SK-N-SH (cell line): ENCODE measurements at regions not wholly inside any gene's neighbourhood (a gene's known extent, or its start where the extent isn't known, plus 50 kb on each side); places are given as distances from the start of the nearest gene placed in this dataset.

Experiments
- CTCF ChIA-PET: fragments of 300-600, 350-600 bp; formaldehyde crosslinking; extraction: SDS; loops from one replicate; lab custom pipeline; 2021; lab: Yijun Ruan, JAX
- POLR2A ChIA-PET: fragments of 350-600 bp; sonication (Branson Sonifier 250); formaldehyde crosslinking; extraction: SDS; loops from one replicate; lab custom pipeline; 2020; ENCODE audit warnings: antibody characterized with exemption, inconsistent platforms; lab: Yijun Ruan, JAX
- DNase-seq: peaks from one replicate; pipeline ENCODE4 v3.0.0; 2012
- H2AFZ ChIP-seq: fragments of 200-600 bp; sonication (generic); 2 replicates; pipeline ENCODE4 v1.8.1; 2016; ENCODE audit warnings: antibody characterized with exemption, mild to moderate bottlenecking, low read depth
- H3F3A ChIP-seq: fragments of 200-600 bp; sonication (generic); replicated peaks from 2 replicates; pipeline ENCODE3; 2016; ENCODE audit warnings: antibody characterized with exemption, mild to moderate bottlenecking; ENCODE audit not compliant: insufficient read depth
- H3K27ac ChIP-seq, 2 experiments: fragments of 200-500 bp in 1 of 2; fragments of 200-600 bp in 1 of 2; sonication (Bioruptor generic) in 1 of 2; sonication (generic), shearing (Covaris generic) in 1 of 2; 2 replicates each; pipeline versions ENCODE4 v1.5.1 to v1.6.1; 2014 to 2016; ENCODE audit warnings: low read depth in 2 of 2, inconsistent platforms in 1 of 2, low read length in 1 of 2, mild to moderate bottlenecking in 1 of 2, mixed read lengths in 1 of 2
- H3K27me3 ChIP-seq: fragments of 200-600 bp; sonication (generic), shearing (Covaris generic); 2 replicates; pipeline ENCODE4 v1.6.1; 2016; ENCODE audit warnings: mixed run types; ENCODE audit not compliant: insufficient read depth
- H3K36me3 ChIP-seq, 2 experiments: fragments of 200-500 bp in 1 of 2; fragments of 200-600 bp in 1 of 2; sonication (Bioruptor generic) in 1 of 2; sonication (generic) in 1 of 2; replicated peaks in 1 of 2; 2 replicates each; pipeline versions ENCODE3 to v1.5.1; 2014 to 2016; ENCODE audit warnings: low read length in 1 of 2, mild to moderate bottlenecking in 1 of 2; ENCODE audit not compliant: insufficient read depth in 2 of 2, control insufficient read depth in 1 of 2
- H3K4me1 ChIP-seq, 2 experiments: fragments of 200-500 bp in 1 of 2; fragments of 200-600 bp in 1 of 2; sonication (Bioruptor generic) in 1 of 2; sonication (generic), shearing (Covaris generic) in 1 of 2; 2 replicates each; pipeline versions ENCODE4 v1.5.1 to v1.6.1; 2014 to 2016; ENCODE audit warnings: low read depth in 1 of 2, low read length in 1 of 2, mixed run types in 1 of 2; ENCODE audit not compliant: insufficient read depth in 2 of 2, control insufficient read depth in 1 of 2
- H3K4me2 ChIP-seq: fragments of 200-600 bp; sonication (generic), shearing (Covaris generic); 2 replicates; pipeline ENCODE4 v1.6.1; 2017; ENCODE audit warnings: mixed run types
- H3K4me3 ChIP-seq, 2 experiments: fragments of 200-500 bp in 1 of 2; fragments of 200-600 bp in 1 of 2; sonication (Bioruptor generic) in 1 of 2; sonication (generic), shearing (Covaris generic) in 1 of 2; 2 replicates each; pipeline versions ENCODE4 v1.5.1 to v1.8.1; 2014 to 2016; ENCODE audit warnings: low read depth in 2 of 2, inconsistent platforms in 1 of 2, low read length in 1 of 2, mild to moderate bottlenecking in 1 of 2, mixed read lengths in 1 of 2, moderate library complexity in 1 of 2
- H3K79me2 ChIP-seq: fragments of 200-600 bp; sonication (generic); 2 replicates; pipeline ENCODE4 v1.8.1; 2017; ENCODE audit warnings: mild to moderate bottlenecking; ENCODE audit not compliant: insufficient read depth
- H3K9ac ChIP-seq: fragments of 200-600 bp; sonication (generic); 2 replicates; pipeline ENCODE4 v1.6.1; 2017; ENCODE audit warnings: mixed run types
- H3K9me2 ChIP-seq: fragments of 200-600 bp; sonication (generic); 2 replicates; pipeline ENCODE4 v1.6.1; 2017; ENCODE audit warnings: mixed run types
- H3K9me3 ChIP-seq: fragments of 200-600 bp; sonication (generic); 2 replicates; pipeline ENCODE4 v1.6.1; 2017; ENCODE audit warnings: mixed run types, mild to moderate bottlenecking, moderate library complexity
- H4K20me1 ChIP-seq: fragments of 200-600 bp; sonication (generic); 2 replicates; pipeline ENCODE4 v1.6.1; 2017; ENCODE audit warnings: mild to moderate bottlenecking, mixed run types; ENCODE audit not compliant: insufficient read depth
- CHD2 ChIP-seq: fragments of 150-350 bp; IDR thresholded peaks from 2 replicates; pipeline ENCODE4 v1.6.1; 2018; ENCODE audit warnings: low read length; ENCODE audit not compliant: partially characterized antibody
- CTCF ChIP-seq: fragments of 200-600 bp; sonication (generic); IDR thresholded peaks from 2 replicates; pipeline ENCODE4 v1.6.1; 2017; ENCODE audit warnings: antibody characterized with exemption, mild to moderate bottlenecking, moderate library complexity
- FOSL2 ChIP-seq: IDR thresholded peaks from 2 replicates; pipeline ENCODE4 v1.4.0; 2012; ENCODE audit warnings: low read depth, mild to moderate bottlenecking, moderate library complexity, borderline replicate concordance
- GATA2 ChIP-seq: sonication (generic); formaldehyde crosslinking; IDR thresholded peaks from 2 replicates; pipeline ENCODE4 v1.5.0; 2020; ENCODE audit warnings: mild to moderate bottlenecking, missing genetic modification reagents
- IRF3 ChIP-seq: fragments of 150-350 bp; IDR thresholded peaks from 2 replicates; pipeline ENCODE4 v1.6.1; 2016; ENCODE audit warnings: mild to moderate bottlenecking, low read depth, low read length
- JUND ChIP-seq: IDR thresholded peaks from 2 replicates; pipeline ENCODE4 v1.4.0; 2012
- MEF2A ChIP-seq: IDR thresholded peaks from 2 replicates; pipeline ENCODE4 v1.4.0; 2012; ENCODE audit warnings: low read depth, borderline replicate concordance
- MXI1 ChIP-seq: IDR thresholded peaks from 2 replicates; pipeline ENCODE4 v1.6.1; 2012; ENCODE audit warnings: mild to moderate bottlenecking, low read depth, low read length, improper control_type of control experiment
- NRF1 ChIP-seq: IDR thresholded peaks from 2 replicates; pipeline ENCODE4 v1.6.1; 2012; ENCODE audit warnings: low read depth, mild to moderate bottlenecking, low read length
- POLR2AphosphoS5 ChIP-seq: IDR thresholded peaks from 2 replicates; pipeline ENCODE4 v1.6.1; 2012; ENCODE audit warnings: low read depth, low read length
- REST ChIP-seq: IDR thresholded peaks from 2 replicates; pipeline ENCODE4 v1.6.1; 2012; ENCODE audit warnings: mild to moderate bottlenecking, low read depth, low read length, moderate library complexity
- RFX5 ChIP-seq: IDR thresholded peaks from 2 replicates; pipeline ENCODE4 v1.6.1; 2012; ENCODE audit warnings: mild to moderate bottlenecking, improper control_type of control experiment, low read length
- RXRA ChIP-seq: IDR thresholded peaks from 2 replicates; pipeline ENCODE4 v1.4.0; 2012; ENCODE audit warnings: low read depth, mild to moderate bottlenecking, borderline replicate concordance
- TAF1 ChIP-seq: IDR thresholded peaks from 2 replicates; pipeline ENCODE4 v1.6.1; 2012; ENCODE audit warnings: low read depth, mild to moderate bottlenecking, low read length, moderate library complexity, borderline replicate concordance
- USF1 ChIP-seq: IDR thresholded peaks from 2 replicates; pipeline ENCODE4 v1.4.0; 2012; ENCODE audit warnings: low read depth, borderline replicate concordance
- USF2 ChIP-seq: fragments of 150-350 bp; IDR thresholded peaks from 2 replicates; pipeline ENCODE4 v1.6.1; 2017; ENCODE audit warnings: antibody characterized with exemption, low read length, low read depth, borderline replicate concordance
- YY1 ChIP-seq: IDR thresholded peaks from 2 replicates; pipeline ENCODE4 v1.4.0; 2012; ENCODE audit warnings: low read depth, mild to moderate bottlenecking
- ZBTB33 ChIP-seq: IDR thresholded peaks from 2 replicates; pipeline ENCODE4 v1.4.0; 2012; ENCODE audit warnings: low read depth, borderline replicate concordance
- WGBS: methylation state at CpG from one replicate; pipeline ENCODE4 v1.1.6; 2017; ENCODE audit warnings: low lambda C conversion rate; 5-methylcytosine and 5-hydroxymethylcytosine counted together

GRCh38 chr17:36842963-36843558 is 94.2 kb upstream of the LHX1 start (continued):
- TF ChIP-seq IRF3 (no peak), TAF1 (no peak)

- 0 out of 2 replicates have a peak, but pooled peaks cover 4% of the 10 kb centered on the region for H3K27me3 ChIP-seq
- no peaks in the 10 kb centered on the region for H3F3A ChIP-seq
- POLR2A ChIA-PET: interaction anchor here (0.7 kb wide), 1 partner anchor 310 kb away, joined by 5 read pairs; no protein-coding TSS in a partner anchor
- no peaks in the 10 kb centered on the region; a peak in 1 of 4 replicates for H3K4me1 ChIP-seq
- no peak for DNase-seq
- CTCF ChIA-PET: interaction anchor here (0.7 kb wide), 2 partner anchors 96 to 138 kb away, joined by 3 read pairs; no protein-coding TSS in a partner anchor
- no peaks in the 10 kb centered on the region for H3K36me3 ChIP-seq
- no peaks in the 10 kb centered on the region for H3K9me3 ChIP-seq
- H3K9ac ChIP-seq: no peak overlapping the region
- no peaks in the 10 kb centered on the region for H3K79me2 ChIP-seq
- H3K4me2 ChIP-seq: no peak overlapping the region
- H3K27ac ChIP-seq: no peak overlapping the region
- no peaks in the 10 kb centered on the region for H3K9me2 ChIP-seq
- WGBS: 75% methylated on average over 2 of the region's 2 CpGs
- H2AFZ ChIP-seq: no peak overlapping the region
- no peaks in the 10 kb centered on the region for H4K20me1 ChIP-seq
- no peak overlapping the region for H3K4me3 ChIP-seq
- no peak for TF ChIP-seq YY1
- no peak for TF ChIP-seq POLR2AphosphoS5
- no peak for TF ChIP-seq JUND
- TF ChIP-seq USF2: no peak
- TF ChIP-seq CHD2: no peak
- TF ChIP-seq MEF2A: no peak
- no peak for TF ChIP-seq RFX5
- TF ChIP-seq CTCF: no peak
- TF ChIP-seq REST: no peak
- TF ChIP-seq RXRA: no peak
- no peak for TF ChIP-seq NRF1
- no peak for TF ChIP-seq MXI1
- no peak for TF ChIP-seq FOSL2
- TF ChIP-seq IRF3: no peak
- no peak for TF ChIP-seq TAF1
- TF ChIP-seq USF1: no peak
- TF ChIP-seq GATA2 (CRISPR knock-in tag): no peak
- no peak for TF ChIP-seq ZBTB33
These were observed 93.3 kb upstream of the LHX1 start for GRCh38 chr17:36844013-36844412.
